ENCODE measurements at regions not wholly inside any gene's neighbourhood (a gene's known extent, or its start where the extent isn't known, plus 50 kb on each side); places are given as distances from the start of the nearest gene placed in this dataset.
"Not testable (repeated sequence)": the region's sequence is repeated elsewhere in the genome, so short reads cannot be mapped to it uniquely, and the experiment has no call there.

GRCh38 chr2:2896011-2896410, 481.6 kb downstream of the EIPR1 start:
- DNase-seq (ENCODE audit: low read depth), result no peak

DNA sequence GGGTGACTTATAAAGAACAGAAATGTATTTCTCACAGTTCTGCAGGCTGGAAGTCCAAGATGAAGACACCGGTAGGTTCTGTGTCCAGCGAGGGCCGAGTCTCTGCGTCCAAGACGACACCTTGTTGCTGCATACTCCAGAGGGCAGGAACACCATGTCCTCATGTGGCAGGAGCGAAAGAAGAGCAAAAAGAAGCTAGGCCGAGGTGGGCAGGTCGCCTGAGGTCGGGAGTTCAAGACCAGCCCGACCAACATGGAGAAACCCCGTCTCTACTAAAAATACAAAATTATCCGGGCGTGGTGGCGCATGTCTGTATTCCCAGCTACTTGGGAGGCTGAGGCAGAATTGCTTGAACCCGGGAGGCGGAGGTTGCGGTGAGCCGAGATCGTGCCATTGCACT, 483.6 kb downstream of the EIPR1 start:
- not testable (repeated sequence) for DNase-seq (ENCODE audit: low read depth)

- DNase-seq (ENCODE audit: low read depth), result no peak
These were observed 484.7 kb downstream of the EIPR1 start for GRCh38 chr2:2892892-2893291.

GRCh38 chr2:2892378-2892777, 485.2 kb downstream of the EIPR1 start:
- no peak for DNase-seq (ENCODE audit: low read depth)

GRCh38 chr2:2890901-2891300, 486.7 kb downstream of the EIPR1 start:
- no peak for DNase-seq (ENCODE audit: low read depth)

DNA sequence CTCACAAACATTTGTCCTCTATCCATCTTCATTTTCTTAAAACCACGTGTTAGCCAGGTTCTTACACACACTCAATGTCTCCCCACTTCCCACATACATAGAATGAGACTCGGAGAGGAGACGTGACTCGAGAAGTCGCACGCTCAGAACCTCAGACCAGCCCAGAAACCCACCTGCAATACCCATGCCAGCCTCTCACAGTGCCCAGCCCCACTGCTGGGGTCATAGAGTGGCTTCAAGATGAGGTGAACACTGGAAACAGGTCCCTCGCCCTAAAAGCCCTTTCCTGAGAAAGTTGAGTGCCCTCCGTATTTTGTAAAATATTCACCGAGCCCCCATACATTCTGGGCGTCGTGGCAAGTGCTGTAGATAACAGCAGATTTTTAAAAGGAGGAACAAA, 487.4 kb downstream of the EIPR1 start:
- no peak for DNase-seq (ENCODE audit: low read depth)

DNA sequence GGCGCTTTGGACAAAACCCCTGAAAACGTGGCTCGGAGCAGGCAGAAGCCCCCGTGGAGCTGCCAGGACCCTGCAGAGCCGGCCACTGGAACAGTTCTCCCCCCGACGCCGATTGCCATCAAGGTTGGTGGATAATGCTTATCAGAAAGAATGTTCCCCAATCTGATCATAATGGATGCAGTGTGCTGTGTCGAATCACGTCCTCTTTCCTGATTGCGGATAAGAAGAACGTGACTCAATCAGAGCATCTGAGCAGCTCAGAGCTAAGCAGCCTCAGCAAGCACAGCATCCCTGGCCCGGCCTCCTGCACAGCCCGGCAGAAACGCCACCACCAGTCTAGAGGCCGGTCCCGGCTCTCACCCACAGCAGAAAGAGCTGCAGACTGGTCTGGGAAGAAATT, 488.0 kb downstream of the EIPR1 start:
- no peak for DNase-seq (ENCODE audit: low read depth)

DNA sequence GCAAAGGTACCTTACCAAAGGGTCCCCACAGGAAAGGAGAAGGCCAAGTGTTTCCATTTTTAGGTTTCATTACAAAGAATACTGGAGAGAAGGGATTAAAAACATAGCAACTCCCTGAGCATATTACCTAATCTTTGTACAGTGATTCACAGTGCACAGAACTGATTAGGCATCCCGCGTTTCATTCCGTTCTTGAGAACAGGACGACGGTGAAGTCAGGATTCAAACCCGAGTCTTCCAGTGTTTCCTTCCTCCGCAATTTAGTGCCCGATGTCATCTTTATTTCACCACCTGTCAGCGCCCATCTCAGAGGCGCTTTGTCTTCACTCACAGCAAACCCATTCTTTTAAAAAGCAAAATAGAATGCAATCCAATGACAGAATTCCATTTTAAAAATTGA, 488.5 kb downstream of the EIPR1 start:
- DNase-seq (ENCODE audit: low read depth), result no peak

DNA sequence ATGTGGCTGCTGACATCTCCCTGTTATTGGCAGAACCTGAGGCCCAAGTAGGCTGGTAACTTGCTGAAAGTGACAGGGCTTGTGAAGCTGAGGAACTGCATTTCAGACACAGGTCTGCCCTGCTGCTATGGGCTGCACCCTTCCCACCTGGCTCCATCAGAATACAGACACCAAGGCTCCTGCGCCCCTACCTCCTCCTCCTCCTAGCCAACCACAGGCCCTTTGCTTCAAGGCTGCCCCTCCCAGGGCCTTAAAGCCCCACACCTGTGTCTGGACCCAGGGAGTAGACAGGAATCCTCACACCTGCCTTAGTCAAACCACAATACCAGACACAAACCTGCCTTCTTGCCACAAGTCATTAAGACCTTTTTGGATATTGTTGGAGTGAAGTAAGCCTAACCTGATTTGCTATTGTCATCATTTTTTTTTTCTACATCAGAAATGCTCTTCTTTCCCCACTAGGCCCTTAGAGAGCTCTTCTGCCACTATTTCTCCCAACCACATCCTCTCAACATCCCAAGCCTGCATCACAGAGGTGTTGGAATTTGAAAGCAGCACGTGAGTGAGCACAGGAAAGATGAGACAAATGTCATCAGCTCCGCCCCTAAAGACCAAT, 489.7 kb downstream of the EIPR1 start:
- no peak for DNase-seq (ENCODE audit: low read depth)

DNA sequence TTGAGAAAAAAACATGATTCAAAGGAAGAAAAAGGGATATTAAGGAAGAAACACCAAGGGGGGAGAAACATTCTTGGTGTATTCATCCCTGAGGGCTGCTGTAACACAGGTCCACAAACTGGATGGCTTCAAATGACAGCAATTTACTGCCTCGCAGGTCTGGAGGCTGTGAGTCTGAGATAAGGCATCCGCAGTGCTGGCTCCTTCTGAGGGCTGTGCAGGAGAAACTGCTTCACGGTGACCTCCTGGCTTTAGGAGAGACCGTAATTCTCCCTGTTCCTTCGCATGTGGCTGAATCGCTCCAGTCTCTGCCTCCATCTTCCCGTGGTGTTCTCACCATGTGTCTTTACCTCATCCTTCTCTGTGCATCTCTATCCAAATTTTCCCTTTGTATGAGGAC, 490.7 kb downstream of the EIPR1 start:
- no peak for DNase-seq (ENCODE audit: low read depth)

- no peak for DNase-seq (ENCODE audit: low read depth)
These were observed 496.1 kb downstream of the EIPR1 start for GRCh38 chr2:2881499-2881898.

GRCh38 chr2:2880938-2881337, 496.7 kb downstream of the EIPR1 start:
- no peak for DNase-seq (ENCODE audit: low read depth)

- no peak for DNase-seq (ENCODE audit: low read depth)
These were observed 497.8 kb downstream of the EIPR1 start for GRCh38 chr2:2879781-2880180.

- DNase-seq (ENCODE audit: low read depth), result no peak
These were observed 498.5 kb downstream of the EIPR1 start for GRCh38 chr2:2879071-2879470.

- DNase-seq (ENCODE audit: low read depth), result no peak
These were observed 500.2 kb downstream of the EIPR1 start for GRCh38 chr2:2877427-2877826.

DNA sequence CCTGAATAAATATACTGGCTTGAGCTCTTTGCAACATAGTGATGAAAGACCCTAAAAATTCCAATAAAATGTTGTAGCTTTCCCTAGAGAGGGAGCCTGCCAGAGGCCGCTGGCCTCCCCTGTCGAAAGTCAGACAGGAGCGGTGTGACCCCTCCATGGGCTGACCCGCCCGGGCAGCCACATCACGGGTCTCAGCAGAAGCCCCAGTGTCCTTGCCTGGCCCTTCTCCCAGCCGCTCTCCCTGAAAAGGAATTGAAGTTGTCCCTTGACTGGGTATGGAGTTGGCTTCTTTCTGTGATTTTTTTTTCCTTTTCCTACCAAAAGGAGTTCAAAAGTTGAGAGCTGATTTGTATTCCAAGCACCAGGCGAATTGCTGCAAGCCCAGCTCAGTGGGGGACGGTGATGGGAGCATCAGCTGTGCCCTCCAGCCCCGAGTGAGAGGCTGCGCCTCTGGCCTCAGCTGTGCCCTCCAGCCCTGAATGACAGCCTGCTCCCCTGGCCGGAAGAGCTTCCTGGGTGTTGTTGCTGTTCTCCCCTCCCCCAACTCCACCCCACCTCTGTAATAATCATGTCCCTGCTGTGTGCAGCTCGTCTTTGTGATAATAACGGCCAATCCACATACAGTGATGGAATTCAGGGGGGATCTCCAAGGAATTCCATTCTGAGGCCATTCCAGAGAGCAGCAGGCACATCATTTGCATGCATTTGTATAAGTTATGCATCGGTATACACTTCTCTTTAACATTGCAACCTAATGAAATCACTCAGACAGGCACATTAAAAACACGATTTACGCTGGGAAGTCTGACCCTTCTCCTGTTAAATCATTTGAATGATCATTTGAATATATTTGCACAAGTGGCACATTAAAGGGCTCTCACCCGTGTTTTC, 501.0 kb downstream of the EIPR1 start:
- DNase-seq (ENCODE audit: low read depth), result no peak

GRCh38 chr2:2875831-2876230, 501.8 kb downstream of the EIPR1 start:
- no peak for DNase-seq (ENCODE audit: low read depth)

- DNase-seq (ENCODE audit: low read depth), result no peak
These were observed 502.3 kb downstream of the EIPR1 start for GRCh38 chr2:2875296-2875695.

DNA sequence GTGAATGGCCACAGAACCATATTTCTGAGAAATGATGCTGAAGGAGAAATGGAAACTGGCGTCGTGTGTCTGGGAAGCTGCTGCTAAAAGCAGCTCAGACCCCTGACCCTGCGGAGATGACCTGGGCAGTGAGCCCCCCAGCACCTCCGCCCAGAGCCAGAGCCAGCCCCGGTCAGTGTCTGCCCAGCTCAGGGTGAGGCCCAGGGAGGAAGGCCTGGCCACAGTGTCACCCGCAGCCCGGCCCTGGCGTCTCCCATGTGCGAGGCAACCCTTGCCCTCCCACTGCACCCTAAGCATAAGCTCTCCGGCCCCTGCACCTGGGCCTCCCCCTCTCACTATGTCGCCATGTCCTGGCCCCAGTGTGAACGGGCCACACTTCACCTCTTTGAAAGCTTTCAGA, 502.8 kb downstream of the EIPR1 start:
- no peak for DNase-seq (ENCODE audit: low read depth)

- no peak for DNase-seq (ENCODE audit: low read depth)
These were observed 503.3 kb downstream of the EIPR1 start for GRCh38 chr2:2874341-2874740.

DNA sequence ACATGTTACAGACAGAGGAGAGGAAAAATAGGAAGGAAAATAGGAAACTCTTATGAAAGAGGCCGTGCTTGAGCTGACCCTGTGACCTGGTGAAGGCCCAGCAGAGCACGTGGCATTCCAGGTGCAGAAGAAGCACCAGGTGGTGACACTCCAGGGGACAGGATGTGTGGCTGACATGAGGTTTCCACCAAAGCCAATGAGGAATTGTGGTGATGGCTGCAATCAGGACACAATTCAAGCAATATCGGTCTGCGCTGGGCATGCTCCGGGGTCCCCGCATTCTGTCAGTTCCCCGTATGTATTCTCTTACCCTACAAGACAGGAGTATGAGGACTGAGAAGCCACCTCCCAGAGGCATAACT, 504.2 kb downstream of the EIPR1 start:
- no peak for DNase-seq (ENCODE audit: low read depth)

GRCh38 chr2:2872713-2873449, 504.7 kb downstream of the EIPR1 start:
- no peak for DNase-seq (ENCODE audit: low read depth)

DNA sequence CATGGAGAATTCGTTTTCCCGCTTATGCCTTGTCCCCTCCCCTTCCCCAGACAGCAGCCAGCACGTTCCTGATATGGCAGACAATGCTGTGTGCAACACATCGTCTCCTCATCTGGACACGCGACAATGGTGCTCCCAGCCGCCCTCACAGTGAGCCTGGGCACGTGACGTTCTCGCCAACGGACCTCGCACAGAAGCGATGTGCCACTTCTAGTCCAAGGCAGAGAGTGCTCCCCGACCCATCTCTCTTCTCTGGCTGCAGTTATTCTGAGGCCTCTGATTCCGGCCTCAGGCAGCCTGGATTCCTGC, 505.4 kb downstream of the EIPR1 start:
- DNase-seq (ENCODE audit: low read depth), result no peak
